SU-DHL-6 (cell line): ENCODE measurements at regions not wholly inside any gene's neighbourhood (a gene's known extent, or its start where the extent isn't known, plus 50 kb on each side); places are given as distances from the start of the nearest gene placed in this dataset.

ENCODE experiments used
- EZH2phosphoT487 ChIP-seq: fragments of 200-600 bp; sonication (generic), shearing (Covaris generic); conservative IDR thresholded peaks from 2 replicates; pipeline ENCODE4 v1.6.1; 2018; ENCODE audit warnings: mild to moderate bottlenecking, antibody characterized with exemption, low read length, moderate library complexity, mixed read lengths
- TF ChIP-seq, protein P1 (sequence below): fragments of 200-600 bp; sonication (generic); IDR thresholded peaks from one replicate; pipeline ENCODE4 v1.5.1; 2017; ENCODE audit warnings: antibody characterized with exemption, mild to moderate bottlenecking, low read length, moderate library complexity; ENCODE audit not compliant: insufficient read depth, poor library complexity, severe bottlenecking

- TF ChIP-seq, protein P1, sequence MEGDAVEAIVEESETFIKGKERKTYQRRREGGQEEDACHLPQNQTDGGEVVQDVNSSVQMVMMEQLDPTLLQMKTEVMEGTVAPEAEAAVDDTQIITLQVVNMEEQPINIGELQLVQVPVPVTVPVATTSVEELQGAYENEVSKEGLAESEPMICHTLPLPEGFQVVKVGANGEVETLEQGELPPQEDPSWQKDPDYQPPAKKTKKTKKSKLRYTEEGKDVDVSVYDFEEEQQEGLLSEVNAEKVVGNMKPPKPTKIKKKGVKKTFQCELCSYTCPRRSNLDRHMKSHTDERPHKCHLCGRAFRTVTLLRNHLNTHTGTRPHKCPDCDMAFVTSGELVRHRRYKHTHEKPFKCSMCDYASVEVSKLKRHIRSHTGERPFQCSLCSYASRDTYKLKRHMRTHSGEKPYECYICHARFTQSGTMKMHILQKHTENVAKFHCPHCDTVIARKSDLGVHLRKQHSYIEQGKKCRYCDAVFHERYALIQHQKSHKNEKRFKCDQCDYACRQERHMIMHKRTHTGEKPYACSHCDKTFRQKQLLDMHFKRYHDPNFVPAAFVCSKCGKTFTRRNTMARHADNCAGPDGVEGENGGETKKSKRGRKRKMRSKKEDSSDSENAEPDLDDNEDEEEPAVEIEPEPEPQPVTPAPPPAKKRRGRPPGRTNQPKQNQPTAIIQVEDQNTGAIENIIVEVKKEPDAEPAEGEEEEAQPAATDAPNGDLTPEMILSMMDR = no peak
- TF ChIP-seq EZH2phosphoT487 = no peak
Observed at GRCh38 chr1:213751064-213751397, 236.7 kb upstream of the PROX1 start.
